AG09319 (cell line): ENCODE measurements at regions not wholly inside any gene's neighbourhood (a gene's known extent, or its start where the extent isn't known, plus 50 kb on each side); places are given as distances from the start of the nearest gene placed in this dataset.

ENCODE experiments used
- DNase-seq: peaks from one replicate; pipeline ENCODE4 v3.0.0-alpha.2; 2010; ENCODE audit warnings: low read depth; ENCODE audit errors: extremely low read depth
- TF ChIP-seq, protein P1 (sequence below): IDR thresholded peaks from 2 replicates; pipeline ENCODE4 v1.5.1; 2011; ENCODE audit warnings: low read depth, mild to moderate bottlenecking, inconsistent platforms, low read length, moderate library complexity

DNA sequence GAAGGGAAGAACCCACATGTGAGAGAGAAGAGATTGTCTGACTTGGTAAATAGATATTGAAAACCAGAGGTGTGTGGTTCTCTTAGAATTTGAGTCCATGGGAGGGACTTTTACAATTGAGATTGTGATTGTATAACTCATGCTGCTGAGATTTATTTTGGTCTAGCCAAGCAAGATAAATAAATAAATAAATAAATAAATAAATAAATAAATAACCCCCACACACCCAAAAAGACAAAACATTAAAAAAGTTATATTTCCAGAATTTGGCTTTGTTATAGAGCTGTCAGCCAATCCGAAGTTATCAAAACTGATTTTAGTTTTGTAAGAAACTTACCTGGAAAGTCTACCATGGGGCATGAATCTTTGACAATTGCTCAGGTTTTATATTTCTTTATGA, 416.6 kb downstream of the ZSWIM6 start:
- DNase-seq, result no peak
- TF ChIP-seq, protein P1, sequence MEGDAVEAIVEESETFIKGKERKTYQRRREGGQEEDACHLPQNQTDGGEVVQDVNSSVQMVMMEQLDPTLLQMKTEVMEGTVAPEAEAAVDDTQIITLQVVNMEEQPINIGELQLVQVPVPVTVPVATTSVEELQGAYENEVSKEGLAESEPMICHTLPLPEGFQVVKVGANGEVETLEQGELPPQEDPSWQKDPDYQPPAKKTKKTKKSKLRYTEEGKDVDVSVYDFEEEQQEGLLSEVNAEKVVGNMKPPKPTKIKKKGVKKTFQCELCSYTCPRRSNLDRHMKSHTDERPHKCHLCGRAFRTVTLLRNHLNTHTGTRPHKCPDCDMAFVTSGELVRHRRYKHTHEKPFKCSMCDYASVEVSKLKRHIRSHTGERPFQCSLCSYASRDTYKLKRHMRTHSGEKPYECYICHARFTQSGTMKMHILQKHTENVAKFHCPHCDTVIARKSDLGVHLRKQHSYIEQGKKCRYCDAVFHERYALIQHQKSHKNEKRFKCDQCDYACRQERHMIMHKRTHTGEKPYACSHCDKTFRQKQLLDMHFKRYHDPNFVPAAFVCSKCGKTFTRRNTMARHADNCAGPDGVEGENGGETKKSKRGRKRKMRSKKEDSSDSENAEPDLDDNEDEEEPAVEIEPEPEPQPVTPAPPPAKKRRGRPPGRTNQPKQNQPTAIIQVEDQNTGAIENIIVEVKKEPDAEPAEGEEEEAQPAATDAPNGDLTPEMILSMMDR, result no peak

DNA sequence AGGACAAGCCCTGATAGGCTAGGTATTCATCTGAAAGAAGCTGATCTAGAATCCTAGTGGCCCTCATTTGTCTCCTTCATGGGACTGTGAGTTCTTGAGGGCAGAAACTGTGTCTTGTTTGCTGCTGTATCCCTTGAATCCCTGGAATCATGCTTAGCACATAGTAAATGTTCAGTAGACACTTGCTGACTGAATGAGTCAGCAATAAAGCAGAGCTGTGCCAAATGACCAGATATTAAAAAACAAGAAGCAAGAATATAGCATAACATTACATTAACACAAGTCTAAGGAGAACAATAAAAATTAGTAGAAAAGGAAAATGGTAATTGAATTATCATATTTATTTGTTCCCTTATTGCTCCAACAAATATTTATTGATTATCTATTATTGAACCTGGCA, 420.5 kb downstream of the ZSWIM6 start:
- TF ChIP-seq, protein P1, result no peak
- DNase-seq, result no peak

DNA sequence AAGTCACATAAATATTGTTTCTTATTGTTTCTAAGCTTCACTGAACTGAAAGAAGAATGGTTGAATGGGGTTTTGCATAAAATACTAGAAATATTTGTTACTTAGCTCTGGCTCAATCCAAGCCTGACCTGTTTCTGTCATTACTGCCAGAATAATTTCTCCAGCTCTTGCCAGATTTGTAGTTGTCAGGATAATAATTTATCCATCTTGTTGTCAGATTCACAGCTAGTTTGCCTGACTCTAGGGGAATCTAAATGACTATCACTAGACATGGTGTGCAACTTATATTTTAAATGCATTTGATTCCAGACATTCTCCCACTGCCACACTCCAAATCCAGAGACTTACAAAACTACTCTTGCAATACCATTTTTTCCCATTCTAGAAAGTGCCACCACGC, 422.7 kb downstream of the ZSWIM6 start:
- TF ChIP-seq, protein P1, result no peak
- DNase-seq, result no peak

DNA sequence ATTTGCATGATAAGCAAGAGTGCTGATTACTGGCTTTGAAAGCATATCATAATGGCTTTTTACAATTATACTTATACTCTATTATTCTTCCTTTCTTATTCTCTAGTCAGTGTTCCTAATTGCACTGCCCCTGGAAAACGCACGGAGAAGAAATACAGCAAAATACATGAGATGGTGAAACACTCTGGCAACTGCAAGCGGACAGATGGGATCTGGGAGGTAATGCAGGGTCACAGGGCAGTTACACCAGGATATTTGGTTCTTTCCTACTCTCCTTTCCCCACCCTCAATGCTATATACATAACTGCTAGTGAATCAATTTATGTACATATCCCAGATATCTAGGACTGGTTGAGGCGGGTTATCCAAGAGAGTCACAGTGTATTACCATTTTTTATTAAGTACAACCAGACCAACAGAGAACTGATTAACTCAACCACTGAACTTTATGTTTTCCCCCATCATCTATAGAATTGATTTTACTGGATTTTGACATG, 423.7 kb downstream of the ZSWIM6 start:
- DNase-seq, result no peak
- TF ChIP-seq, protein P1, result no peak

DNA sequence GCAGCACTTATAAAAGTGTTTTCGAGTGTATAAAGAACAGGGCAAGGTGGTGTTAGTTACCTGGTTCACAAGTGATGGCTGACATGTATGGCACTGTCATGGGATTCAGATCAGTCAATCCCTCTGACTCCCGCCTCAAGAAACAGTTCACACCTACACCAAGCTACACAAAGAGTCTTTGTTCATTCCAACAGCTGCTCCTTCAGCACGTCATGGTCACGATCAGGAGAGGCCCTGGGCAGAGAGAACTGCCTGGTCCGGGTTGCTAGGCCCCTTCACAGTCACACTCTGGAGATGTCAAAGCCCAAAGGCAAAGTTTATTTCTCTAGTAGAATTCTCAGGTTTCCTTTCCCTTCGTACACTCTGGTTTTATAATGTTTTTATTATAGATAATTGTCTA, 426.7 kb downstream of the ZSWIM6 start:
- TF ChIP-seq, protein P1, result no peak
- DNase-seq, result no peak

DNA sequence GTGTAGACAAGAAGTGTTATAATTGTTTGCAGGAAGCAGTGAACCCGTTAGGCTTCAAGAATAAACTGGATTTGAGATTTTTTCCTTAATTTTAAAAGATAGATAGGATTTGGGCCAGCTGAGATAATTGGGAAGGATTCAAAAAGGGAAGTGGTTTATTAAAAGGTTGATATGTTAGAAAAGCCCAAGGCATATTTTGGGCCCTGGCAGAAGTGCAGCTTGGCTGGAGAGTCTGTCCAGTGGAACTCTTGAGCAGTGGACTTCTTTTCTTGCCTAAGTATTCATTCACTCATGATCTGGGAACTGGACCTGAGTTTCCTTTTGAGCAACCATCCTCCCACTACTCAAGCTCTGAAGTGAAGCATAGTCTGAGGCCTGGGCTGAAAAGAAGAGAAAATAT, 433.4 kb downstream of the ZSWIM6 start:
- DNase-seq, result no peak
- TF ChIP-seq, protein P1, result no peak

DNA sequence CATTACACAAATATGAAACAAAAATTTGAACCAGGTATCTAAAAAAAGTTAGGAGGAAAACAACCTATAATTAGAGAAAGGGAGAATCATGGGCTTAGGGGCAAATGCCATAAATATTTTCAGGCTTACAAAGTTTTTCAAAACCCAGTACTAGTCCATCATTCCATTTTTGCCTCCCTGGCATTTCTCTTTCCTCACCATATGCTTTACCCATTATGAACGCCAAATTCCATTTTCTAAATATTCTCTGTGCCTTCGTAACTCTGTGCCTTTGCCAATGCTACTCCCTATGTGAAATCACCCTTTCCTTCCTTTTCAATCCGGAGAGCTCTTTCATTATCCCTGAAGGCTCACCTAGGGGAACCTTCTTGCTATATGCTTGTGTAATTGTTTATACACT, 434.1 kb downstream of the ZSWIM6 start:
- TF ChIP-seq, protein P1, result no peak
- no peak for DNase-seq
